Middle frontal gyrus (tissue), 1 donor: ENCODE measurements at regions not wholly inside any gene's neighbourhood (a gene's known extent, or its start where the extent isn't known, plus 50 kb on each side); places are given as distances from the start of the nearest gene placed in this dataset.

Experiments
- DNase-seq: peaks from one replicate; pipeline ENCODE4 v3.0.0-alpha.2; 2015; ENCODE audit warnings: low spot score; ENCODE audit errors: extremely low spot score

DNA sequence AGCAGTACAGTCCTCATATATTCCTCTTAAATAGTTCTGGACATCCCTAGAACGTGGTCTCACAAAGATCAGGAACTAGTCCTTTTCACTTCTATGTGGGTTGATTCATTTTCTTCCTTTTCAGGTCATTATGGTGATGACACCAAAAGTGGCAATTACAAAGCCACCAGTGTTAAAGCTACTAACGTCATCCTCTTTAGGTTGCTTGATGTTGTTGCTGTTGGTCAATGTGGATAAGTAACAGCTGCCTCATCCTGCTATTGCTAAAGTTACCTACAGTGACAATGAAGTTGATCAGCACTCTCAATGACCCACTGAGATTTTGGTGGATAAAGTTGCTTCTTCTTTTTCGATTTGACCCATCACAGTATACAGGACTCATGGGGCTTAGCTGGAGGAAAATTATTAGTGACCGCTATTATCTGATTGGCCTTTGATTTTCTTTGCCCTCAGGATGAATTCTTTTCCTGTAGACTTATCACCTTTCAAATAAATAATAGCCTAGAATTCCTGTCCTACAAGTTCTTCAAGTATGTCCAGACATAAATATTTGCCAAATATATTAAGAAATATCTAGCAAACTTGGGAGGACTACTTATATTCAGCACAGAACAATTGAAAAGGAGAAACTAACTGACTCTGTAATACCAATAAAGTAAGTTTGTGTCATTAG, 54.0 kb upstream of the ATP2B1 start:
- DNase-seq = no peak

DNA sequence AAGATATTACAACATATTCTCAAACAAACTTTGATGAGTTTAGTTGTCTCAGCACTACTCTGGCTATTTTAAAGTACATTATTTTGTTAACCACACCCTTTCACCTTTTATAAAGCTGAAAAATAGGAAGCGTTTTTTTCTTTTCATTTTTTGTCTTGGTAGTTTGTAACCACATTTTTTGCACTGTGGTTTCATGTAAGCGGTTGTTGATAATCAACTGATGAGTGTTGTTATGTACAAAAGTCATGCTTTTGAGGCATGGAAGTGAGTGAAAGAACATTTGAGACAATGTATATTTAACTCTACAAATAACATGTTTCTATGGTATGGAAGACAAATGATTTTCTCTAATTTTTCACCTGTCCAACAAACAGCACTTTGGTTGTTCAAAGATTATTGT, 52.1 kb upstream of the ATP2B1 start:
- no peak for DNase-seq
